MM.1S (cell line): ENCODE measurements at regions not wholly inside any gene's neighbourhood (a gene's known extent, or its start where the extent isn't known, plus 50 kb on each side); places are given as distances from the start of the nearest gene placed in this dataset.

Experiments
- EZH2 ChIP-seq: fragments of 300-600 bp; sonication (generic); optimal IDR thresholded peaks from 2 replicates; pipeline ENCODE3; 2017; ENCODE audit warnings: low read depth, mild to moderate bottlenecking, antibody characterized with exemption, low read length, mixed read lengths
- EZH2phosphoT487 ChIP-seq: fragments of 300-600 bp; sonication (generic); IDR thresholded peaks from 2 replicates; pipeline ENCODE4 v1.6.1; 2018; ENCODE audit warnings: antibody characterized with exemption, low read length

GRCh38 chr6:27112974-27113373 is 134.5 kb upstream of the PRSS16 start:
- TF ChIP-seq EZH2phosphoT487: no peak
- no peak for TF ChIP-seq EZH2
